ENCODE measurements at regions not wholly inside any gene's neighbourhood (a gene's known extent, or its start where the extent isn't known, plus 50 kb on each side); places are given as distances from the start of the nearest gene placed in this dataset.

- Histone ChIP-seq H4K20me1 (ENCODE audit: insufficient read depth, low read length) (no peaks in the 10 kb centered on the region), H3K4ac (ENCODE audit: low read depth, low read length) (no peak overlapping the region), H3K9me3 (ENCODE audit: control insufficient read depth, insufficient read depth, low read length) (no peaks in the 10 kb centered on the region), H3K23ac (ENCODE audit: low read depth, low read length) (no peak overlapping the region), H2AK5ac (ENCODE audit: low read depth, low read length) (no peak overlapping the region), H3K56ac (ENCODE audit: extremely low read depth, insufficient read depth, low read length) (no peak overlapping the region), H2BK20ac (ENCODE audit: low read depth, low read length) (no peak overlapping the region), H3K36me3 (ENCODE audit: control insufficient read depth, insufficient read depth, low read length) (no peaks in the 10 kb centered on the region), H4K8ac (ENCODE audit: low read depth in 2 of 2, low read length in 2 of 2) (no peak overlapping the region), H3K9me1 (ENCODE audit: insufficient read depth, low read length) (no peaks in the 10 kb centered on the region), H3K4me2 (ENCODE audit: low read depth, low read length) (no peak overlapping the region), H3K4me1 (ENCODE audit: control insufficient read depth, insufficient read depth, low read length) (no peaks in the 10 kb centered on the region), H2AK9ac (replicated peaks; ENCODE audit: low read depth, low read length, poor library complexity) (no peak overlapping the region), H2BK5ac (ENCODE audit: low read depth, low read length, poor library complexity, severe bottlenecking) (no peak overlapping the region), H2BK120ac (ENCODE audit: low read depth, low read length) (no peak overlapping the region), H3K18ac (ENCODE audit: low read depth, low read length) (no peak overlapping the region), H2BK15ac (ENCODE audit: low read depth, low read length) (no peak overlapping the region), H3K4me3 (ENCODE audit: insufficient read depth, low read depth, low read length) (no peak overlapping the region), H2AFZ (replicated peaks; ENCODE audit: low read length, poor library complexity) (no peak overlapping the region), H3K27ac (ENCODE audit: insufficient read depth, low read length) (no peak overlapping the region), H3K27me3 (ENCODE audit: control insufficient read depth, insufficient read depth, low read length) (no peaks in the 10 kb centered on the region), H3K9ac (ENCODE audit: low read depth, low read length) (no peak overlapping the region), H3K14ac (replicated peaks; ENCODE audit: low read depth, low read length) (no peak overlapping the region), H4K5ac (ENCODE audit: low read depth, low read length) (no peak overlapping the region), H3K79me1 (ENCODE audit: low read depth in 1 of 2, low read length in 2 of 2) (no peaks in the 10 kb centered on the region), H4K91ac (ENCODE audit: insufficient read depth, low read depth, low read length) (no peak overlapping the region)
- ATAC-seq (ENCODE audit: low read depth): no peak
- BruUV-seq (replicated peaks): no TSS peak
- no CpG with 5 or more reads among the region's 2 CpGs for WGBS, 2 experiments (ENCODE audit: extremely low coverage in 2 of 2, insufficient read length in 1 of 2)
- in situ Hi-C loops (cut with MboI; ENCODE audit: low sequenced_read_pairs): no loop called here
- intact Hi-C loops (cut with micrococcal nuclease): loop anchor here (10.0 kb wide), 1 partner anchor 610 kb away; no protein-coding TSS in a partner anchor
- CTCF ChIA-PET: no interaction called here
- dilution Hi-C loops (cut with HindIII; ENCODE audit: low sequenced_read_pairs, unreplicated experiment): no loop called here
- no peak for DNase-seq
- POLR2A ChIA-PET (ENCODE audit: unreplicated experiment): no interaction called here
- no peak for TF ChIP-seq BHLHE40 (IDR thresholded peaks at IDR 0.05; ENCODE audit: low read depth, low read length)
- TF ChIP-seq CHD1 (IDR thresholded peaks at IDR 0.05; ENCODE audit: low read depth, low read length): no peak
- TF ChIP-seq POLR2A (IDR thresholded peaks at IDR 0.05; ENCODE audit: low read depth, low read length): no peak
- TF ChIP-seq RFX5 (IDR thresholded peaks at IDR 0.05; ENCODE audit: low read depth, low read length): no peak
- TF ChIP-seq, protein P1, sequence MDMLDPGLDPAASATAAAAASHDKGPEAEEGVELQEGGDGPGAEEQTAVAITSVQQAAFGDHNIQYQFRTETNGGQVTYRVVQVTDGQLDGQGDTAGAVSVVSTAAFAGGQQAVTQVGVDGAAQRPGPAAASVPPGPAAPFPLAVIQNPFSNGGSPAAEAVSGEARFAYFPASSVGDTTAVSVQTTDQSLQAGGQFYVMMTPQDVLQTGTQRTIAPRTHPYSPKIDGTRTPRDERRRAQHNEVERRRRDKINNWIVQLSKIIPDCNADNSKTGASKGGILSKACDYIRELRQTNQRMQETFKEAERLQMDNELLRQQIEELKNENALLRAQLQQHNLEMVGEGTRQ (IDR thresholded peaks at IDR 0.05; ENCODE audit: low read depth, low read length): no peak
- TF ChIP-seq RAD21 (IDR thresholded peaks at IDR 0.05; ENCODE audit: low read length): no peak
- TF ChIP-seq, protein P2, sequence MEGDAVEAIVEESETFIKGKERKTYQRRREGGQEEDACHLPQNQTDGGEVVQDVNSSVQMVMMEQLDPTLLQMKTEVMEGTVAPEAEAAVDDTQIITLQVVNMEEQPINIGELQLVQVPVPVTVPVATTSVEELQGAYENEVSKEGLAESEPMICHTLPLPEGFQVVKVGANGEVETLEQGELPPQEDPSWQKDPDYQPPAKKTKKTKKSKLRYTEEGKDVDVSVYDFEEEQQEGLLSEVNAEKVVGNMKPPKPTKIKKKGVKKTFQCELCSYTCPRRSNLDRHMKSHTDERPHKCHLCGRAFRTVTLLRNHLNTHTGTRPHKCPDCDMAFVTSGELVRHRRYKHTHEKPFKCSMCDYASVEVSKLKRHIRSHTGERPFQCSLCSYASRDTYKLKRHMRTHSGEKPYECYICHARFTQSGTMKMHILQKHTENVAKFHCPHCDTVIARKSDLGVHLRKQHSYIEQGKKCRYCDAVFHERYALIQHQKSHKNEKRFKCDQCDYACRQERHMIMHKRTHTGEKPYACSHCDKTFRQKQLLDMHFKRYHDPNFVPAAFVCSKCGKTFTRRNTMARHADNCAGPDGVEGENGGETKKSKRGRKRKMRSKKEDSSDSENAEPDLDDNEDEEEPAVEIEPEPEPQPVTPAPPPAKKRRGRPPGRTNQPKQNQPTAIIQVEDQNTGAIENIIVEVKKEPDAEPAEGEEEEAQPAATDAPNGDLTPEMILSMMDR (conservative IDR thresholded peaks at IDR 0.05; ENCODE audit: low read depth, low read length): no peak
- TF ChIP-seq MXI1 (IDR thresholded peaks at IDR 0.05; ENCODE audit: borderline replicate concordance, low read depth, low read length): no peak
- no peak for TF ChIP-seq MAZ (IDR thresholded peaks at IDR 0.05; ENCODE audit: borderline replicate concordance, low read depth, low read length)
- no peak for TF ChIP-seq SMC3 (IDR thresholded peaks at IDR 0.05; ENCODE audit: low read depth, low read length)
Observed at GRCh38 chr5:144815131-144815530, 644.5 kb downstream of the KCTD16 start.

Measured in IMR-90 (cell line).